T-helper 1 cell treated with Interleukin-12 subunit alpha and Interleukin-12 subunit beta and Interleukin-4 antibody, amounts not matched to agents 30 ng/mL and 1 ng/mL, for 36 hours (primary cell): ENCODE measurements at regions not wholly inside any gene's neighbourhood (a gene's known extent, or its start where the extent isn't known, plus 50 kb on each side); places are given as distances from the start of the nearest gene placed in this dataset.

ENCODE experiments used
- intact Hi-C: fragments of 100-400 bp; cut with micrococcal nuclease; formaldehyde crosslinking; loops from one replicate; pipeline ENCODE4 v1.15.1; 2024

GRCh38 chr5:3026099-3026498 lies 274.6 kb upstream of the IRX2 start:
- intact Hi-C loops, result no loop called here

GRCh38 chr5:3025392-3025791 lies 273.9 kb upstream of the IRX2 start:
- intact Hi-C loops, result no loop called here

DNA sequence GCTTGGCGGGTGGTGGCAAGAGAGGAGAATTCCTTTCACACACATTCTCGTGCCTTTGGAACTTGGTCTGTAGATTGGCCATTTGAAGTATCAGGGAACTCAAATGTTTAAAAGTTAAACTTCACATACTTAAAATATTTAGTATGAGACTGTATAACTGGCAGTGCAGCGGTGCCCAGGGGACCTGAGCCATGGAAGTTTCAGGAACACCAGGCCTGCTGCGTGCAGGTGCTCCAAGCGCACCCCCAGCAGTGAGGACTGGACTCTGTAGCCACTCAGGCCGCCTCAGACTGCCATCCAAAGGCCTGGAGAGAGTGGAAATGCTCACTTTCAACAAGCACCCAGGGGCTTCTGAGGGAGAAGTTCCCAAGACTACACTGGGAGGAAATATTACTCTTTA lies 273.5 kb upstream of the IRX2 start:
- intact Hi-C loops, result no loop called here

GRCh38 chr5:3024554-3024953 lies 273.1 kb upstream of the IRX2 start:
- intact Hi-C loops, result no loop called here

DNA sequence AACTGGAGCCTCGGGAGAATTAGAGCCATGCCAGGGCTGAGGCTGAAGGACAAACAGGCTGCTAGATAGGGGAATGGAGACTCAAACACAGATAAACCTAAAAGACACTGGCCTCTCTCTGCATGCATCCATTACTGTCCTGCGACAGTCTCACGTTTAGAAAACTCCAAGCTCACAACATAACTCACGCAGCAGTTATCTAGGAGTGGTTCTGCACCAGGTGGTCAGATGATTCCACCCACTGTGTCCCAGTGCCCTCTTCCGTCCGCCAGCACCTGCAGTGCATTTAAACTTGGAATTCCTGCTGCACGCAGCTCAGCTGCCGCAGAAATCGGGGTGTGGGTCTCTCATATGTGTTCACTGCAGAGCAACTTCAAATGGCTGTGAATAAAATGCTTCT lies 272.6 kb upstream of the IRX2 start:
- intact Hi-C loops, result no loop called here

- intact Hi-C loops, result no loop called here
Measured at GRCh38 chr5:3023656-3024055, 272.2 kb upstream of the IRX2 start.

DNA sequence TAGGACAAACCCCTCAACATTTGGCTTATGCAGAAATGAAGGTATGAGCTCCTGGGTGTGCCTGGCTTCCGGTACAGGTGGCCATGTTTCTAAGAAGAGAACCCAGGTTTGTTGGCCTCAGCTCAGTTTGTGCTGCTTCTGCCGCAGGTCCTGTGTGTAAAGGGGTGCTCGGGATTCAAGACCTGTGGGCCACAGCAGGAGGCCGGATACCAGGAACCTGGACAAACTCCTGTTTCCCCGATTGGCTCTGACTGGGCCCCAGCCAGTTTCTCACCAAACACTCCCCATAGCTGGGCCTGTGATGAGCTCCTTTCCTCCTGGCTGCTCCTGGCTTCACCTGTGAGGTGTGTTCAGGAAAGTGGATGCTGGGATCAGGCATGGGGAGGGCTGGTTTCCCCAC lies 271.2 kb upstream of the IRX2 start:
- intact Hi-C loops, result no loop called here

- intact Hi-C loops, result no loop called here
Measured at GRCh38 chr5:3020426-3020825, 268.9 kb upstream of the IRX2 start.

DNA sequence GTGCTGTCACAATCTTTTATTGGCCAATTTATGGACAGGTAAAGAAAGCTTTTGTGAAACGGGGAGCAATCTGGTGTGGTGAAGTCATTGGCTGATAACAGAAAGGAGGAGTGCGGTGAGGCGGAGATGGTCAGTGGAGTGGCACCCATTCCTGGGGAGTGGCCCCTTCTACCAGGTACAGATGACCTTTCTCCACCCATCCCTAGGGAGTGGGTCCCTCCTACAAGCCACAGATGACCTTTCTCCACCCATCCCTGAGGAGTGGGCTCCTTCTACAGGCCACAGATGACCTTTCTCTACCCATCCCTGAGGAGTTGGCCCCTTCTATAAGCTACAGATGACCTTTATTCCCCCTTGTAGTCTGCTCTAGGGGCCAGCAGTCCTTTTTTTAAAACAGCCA lies 267.6 kb upstream of the IRX2 start:
- intact Hi-C loops, result no loop called here

- intact Hi-C loops, result no loop called here
Measured at GRCh38 chr5:3011764-3012017, 260.2 kb upstream of the IRX2 start.

DNA sequence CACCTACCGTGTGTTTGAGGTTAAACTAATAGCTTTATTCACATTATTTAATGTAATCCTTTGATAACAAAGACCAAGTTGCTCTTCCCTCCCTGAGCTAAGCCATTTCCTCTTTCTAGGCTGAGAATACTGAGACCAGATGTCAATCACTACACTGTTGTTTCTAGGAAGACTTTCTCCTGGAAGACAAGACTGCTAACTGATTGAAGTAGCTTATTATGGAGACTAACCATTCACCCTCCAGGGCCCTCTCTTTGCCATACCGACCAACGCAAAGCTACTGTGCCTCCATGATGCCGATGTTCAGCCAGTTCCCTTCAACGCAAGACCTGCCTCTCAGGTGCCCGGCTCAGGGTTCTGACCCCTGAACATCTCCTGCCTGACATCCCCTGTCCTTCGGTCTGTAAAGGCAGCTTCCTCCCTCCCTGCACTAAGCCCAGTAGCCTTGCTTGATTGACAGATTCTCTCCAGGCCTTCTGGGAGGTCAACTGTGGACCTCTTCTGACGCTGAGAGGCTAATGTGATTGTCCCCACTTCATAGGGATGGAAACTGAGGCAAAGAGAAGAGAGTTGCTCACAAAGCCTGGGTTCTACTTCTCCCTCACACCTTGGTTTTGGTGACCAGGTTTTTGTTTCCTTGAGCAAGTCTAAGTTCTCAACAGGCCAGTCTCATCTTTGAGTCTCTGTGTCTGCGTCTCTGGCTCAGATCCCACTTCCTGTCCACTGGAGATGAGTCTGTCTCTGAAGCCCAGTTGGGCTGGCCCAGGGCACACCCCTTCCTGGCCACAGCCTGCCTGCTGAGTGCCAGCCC lies 259.7 kb upstream of the IRX2 start:
- intact Hi-C loops, result no loop called here

GRCh38 chr5:3010301-3010952 lies 258.9 kb upstream of the IRX2 start:
- intact Hi-C loops, result no loop called here

DNA sequence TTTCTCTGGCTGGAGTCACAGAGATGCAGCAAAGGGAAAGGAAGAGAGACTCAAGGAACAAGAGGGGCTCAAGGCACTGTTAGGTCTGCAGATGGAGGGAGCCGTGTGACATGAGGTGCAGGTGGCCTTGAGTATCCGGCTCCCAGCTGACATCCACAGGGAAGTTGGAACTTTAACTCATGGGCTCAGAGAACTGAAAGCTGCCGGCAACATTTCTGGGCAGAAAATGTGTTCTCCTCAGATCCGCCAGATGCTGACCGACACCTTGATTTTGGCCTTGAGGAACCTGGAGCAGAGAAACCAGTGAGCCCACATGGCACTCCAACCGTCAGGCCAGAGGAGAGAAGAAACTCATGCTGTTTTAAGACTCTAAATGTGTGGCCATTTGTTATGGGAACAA lies 258.1 kb upstream of the IRX2 start:
- intact Hi-C loops, result no loop called here

- intact Hi-C loops, result no loop called here
Measured at GRCh38 chr5:3007577-3007976, 256.1 kb upstream of the IRX2 start.

- intact Hi-C loops, result no loop called here
Measured at GRCh38 chr5:3006961-3007551, 255.6 kb upstream of the IRX2 start.

DNA sequence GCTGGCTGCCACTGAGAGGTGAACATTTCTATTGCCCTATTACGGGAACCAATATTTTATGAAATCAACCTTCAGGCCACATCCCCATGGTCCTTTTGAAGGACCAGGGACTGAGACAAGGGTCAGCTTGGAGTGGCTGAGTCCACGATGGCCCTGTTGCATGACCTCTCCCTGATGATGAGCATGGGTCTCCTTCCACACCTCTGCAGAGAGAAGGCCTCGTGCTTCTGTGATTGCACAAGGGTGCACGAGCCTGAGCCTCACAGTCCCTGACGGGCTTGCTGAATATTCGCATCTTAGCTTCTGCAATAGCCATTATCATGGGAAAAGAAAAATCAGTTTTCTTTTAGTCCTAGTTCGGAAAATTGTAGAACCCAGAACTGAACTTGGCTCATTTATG lies 255.0 kb upstream of the IRX2 start:
- intact Hi-C loops, result no loop called here

DNA sequence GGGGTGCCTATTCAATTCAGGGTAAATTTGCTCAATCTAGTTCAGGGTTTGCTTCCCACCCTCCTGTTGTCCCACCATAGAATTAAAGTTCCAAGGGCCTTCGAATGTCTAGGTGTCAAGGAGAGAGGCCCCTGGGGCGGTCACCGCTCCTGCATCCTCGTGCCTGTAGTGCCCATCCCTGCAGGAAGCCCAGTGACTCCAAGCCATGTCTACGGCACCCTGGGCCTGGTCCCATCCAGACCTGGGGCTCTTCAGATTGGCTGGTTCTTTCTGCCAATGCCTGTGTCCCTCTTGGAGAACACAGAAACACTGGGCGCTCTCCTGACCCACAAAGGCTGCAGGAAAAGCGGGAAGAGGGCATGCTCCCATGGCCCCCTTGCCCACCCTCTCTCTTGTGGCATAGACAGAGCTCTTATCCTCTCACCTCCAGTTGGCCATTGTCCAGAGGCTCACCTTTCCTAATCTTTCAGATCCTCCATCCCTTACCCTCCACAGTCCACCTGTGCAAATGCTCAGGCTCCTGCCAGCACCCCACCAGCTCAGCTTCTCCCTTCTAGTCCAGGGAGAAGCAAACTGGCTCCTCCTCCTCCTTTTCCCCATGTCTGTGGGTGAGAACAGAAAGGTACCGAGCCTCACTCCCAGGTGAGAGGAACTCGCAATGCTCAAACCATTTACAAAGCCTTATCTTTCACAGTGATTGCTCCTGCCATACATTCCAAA lies 253.0 kb upstream of the IRX2 start:
- intact Hi-C loops, result no loop called here

GRCh38 chr5:3002230-3002629 lies 250.8 kb upstream of the IRX2 start:
- intact Hi-C loops, result no loop called here

DNA sequence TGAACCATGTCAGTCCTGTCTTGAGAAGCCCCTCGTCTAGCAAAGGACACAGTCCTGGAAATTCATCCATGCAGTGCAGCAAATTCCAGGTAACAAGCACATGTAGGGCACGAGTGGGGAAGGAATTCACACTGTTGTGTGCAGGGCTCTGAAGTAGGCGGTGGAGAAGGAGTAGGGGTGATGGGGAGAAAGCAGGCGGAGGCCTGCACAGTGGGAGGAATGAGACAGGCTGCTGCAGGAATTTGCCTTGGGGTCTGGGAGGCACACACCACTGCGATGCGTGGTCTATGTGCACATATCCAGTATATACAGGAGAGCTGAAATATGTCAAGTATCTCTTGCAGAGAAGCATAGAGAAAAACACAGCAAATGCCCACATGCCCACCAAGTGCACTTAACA lies 249.2 kb upstream of the IRX2 start:
- intact Hi-C loops, result no loop called here

DNA sequence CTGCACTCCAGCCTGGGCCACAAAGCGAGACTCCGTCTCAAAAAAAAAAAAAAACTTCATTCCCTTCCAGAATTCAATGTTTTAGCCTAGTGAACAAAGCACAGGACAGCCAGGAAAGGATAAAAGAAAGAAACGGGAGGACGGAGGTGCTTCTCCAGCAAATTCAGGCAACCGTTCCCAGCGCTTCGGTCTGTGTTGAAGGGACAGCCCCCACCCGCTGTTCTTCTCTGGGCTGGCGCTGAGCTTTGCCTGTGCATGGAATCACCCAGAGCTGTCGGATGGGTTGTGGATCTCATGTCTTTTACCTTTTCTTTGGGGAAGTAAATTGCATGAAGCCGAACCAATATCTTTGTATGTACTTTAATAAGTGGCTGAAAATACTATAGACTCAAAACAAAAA lies 248.4 kb upstream of the IRX2 start:
- intact Hi-C loops, result no loop called here

GRCh38 chr5:2998106-2998505 lies 246.6 kb upstream of the IRX2 start:
- intact Hi-C loops, result no loop called here

DNA sequence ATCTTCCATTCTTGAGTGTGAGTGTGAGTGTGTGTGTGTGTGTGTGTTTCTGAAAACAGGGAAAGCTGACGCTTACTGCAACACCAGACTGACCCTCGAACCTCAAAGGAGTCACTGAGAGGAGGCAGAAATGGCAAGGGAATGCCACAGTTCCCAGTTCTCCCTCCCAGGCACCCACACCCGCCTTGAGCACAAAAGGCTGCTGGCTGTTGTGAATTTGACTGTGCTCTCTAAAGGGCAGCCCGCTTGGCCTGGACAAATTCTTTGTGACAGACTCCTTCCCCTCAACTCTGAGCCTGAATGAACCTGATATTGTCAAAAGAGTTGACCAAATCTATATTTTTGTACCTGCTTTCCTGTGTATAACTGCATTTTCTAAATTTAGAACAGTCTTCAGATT lies 245.7 kb upstream of the IRX2 start:
- intact Hi-C loops, result no loop called here
